Astrocyte (in vitro differentiated cells and primary cell): ENCODE measurements at regions not wholly inside any gene's neighbourhood (a gene's known extent, or its start where the extent isn't known, plus 50 kb on each side); places are given as distances from the start of the nearest gene placed in this dataset.
A peak's percentile ranks its signal among the peaks of the same experiment; 100 is the strongest.

Source experiments
- DNase-seq: peaks from one replicate; pipeline ENCODE4 v3.0.0-alpha.2; 2010; ENCODE audit warnings: low read depth
- FAIRE-seq: peaks from 2 replicates; lab custom pipeline; 2011; peaks lifted over from hg19 to GRCh38; lab: Jason Lieb, UNC
- H2AFZ ChIP-seq: 2 replicates; pipeline ENCODE4 v1.6.0; 2012; ENCODE audit warnings: low read depth, low read length, inconsistent platforms
- H3K27ac ChIP-seq: 2 replicates; pipeline ENCODE4 v1.5.1; 2011; ENCODE audit warnings: low read depth, low read length, inconsistent platforms
- H3K27me3 ChIP-seq: 2 replicates; pipeline ENCODE4 v1.6.0; 2011; ENCODE audit warnings: low read length, inconsistent platforms; ENCODE audit not compliant: insufficient read depth
- H3K36me3 ChIP-seq: 2 replicates; pipeline ENCODE4 v1.5.1; 2011; ENCODE audit warnings: low read length, inconsistent platforms; ENCODE audit not compliant: insufficient read depth
- H3K4me1 ChIP-seq: 2 replicates; pipeline ENCODE4 v1.5.1; 2011; ENCODE audit warnings: low read length, inconsistent platforms; ENCODE audit not compliant: insufficient read depth
- H3K4me2 ChIP-seq: 2 replicates; pipeline ENCODE4 v1.6.0; 2012; ENCODE audit warnings: low read length, inconsistent platforms
- H3K4me3 ChIP-seq: 2 replicates; pipeline ENCODE4 v1.5.1; 2011; ENCODE audit warnings: low read depth, mild to moderate bottlenecking, low read length, inconsistent platforms; ENCODE audit not compliant: insufficient read depth
- H3K79me2 ChIP-seq: 2 replicates; pipeline ENCODE4 v1.6.0; 2012; ENCODE audit warnings: mild to moderate bottlenecking, low read length, inconsistent platforms; ENCODE audit not compliant: insufficient read depth
- H3K9ac ChIP-seq: 2 replicates; pipeline ENCODE4 v1.6.0; 2012; ENCODE audit warnings: mild to moderate bottlenecking, low read length, inconsistent platforms
- H3K9me3 ChIP-seq: 2 replicates; pipeline ENCODE4 v1.5.1; 2012; ENCODE audit warnings: low read depth, mild to moderate bottlenecking, low read length, inconsistent platforms; ENCODE audit not compliant: insufficient read depth
- H4K20me1 ChIP-seq: 2 replicates; pipeline ENCODE4 v1.6.0; 2012; ENCODE audit warnings: low read length, inconsistent platforms; ENCODE audit not compliant: insufficient read depth
- H3K27ac Mint-ChIP-seq: one replicate; pipeline ENCODE4 v1.8.0; 2021; ENCODE audit warnings: mild to moderate bottlenecking, mixed read lengths; ENCODE audit not compliant: unreplicated experiment
- H3K27me3 Mint-ChIP-seq: one replicate; pipeline ENCODE4 v1.8.0; 2021; ENCODE audit warnings: low read depth, mixed read lengths; ENCODE audit not compliant: unreplicated experiment
- H3K36me3 Mint-ChIP-seq: one replicate; pipeline ENCODE4 v1.8.0; 2021; ENCODE audit warnings: low read depth, mixed read lengths; ENCODE audit not compliant: unreplicated experiment
- H3K4me1 Mint-ChIP-seq: one replicate; pipeline ENCODE4 v1.8.0; 2021; ENCODE audit warnings: low read depth, mixed read lengths; ENCODE audit not compliant: unreplicated experiment
- H3K4me3 Mint-ChIP-seq: one replicate; pipeline ENCODE4 v1.8.0; 2021; ENCODE audit warnings: mild to moderate bottlenecking, moderate library complexity, mixed read lengths; ENCODE audit not compliant: unreplicated experiment
- H3K9me3 Mint-ChIP-seq: one replicate; pipeline ENCODE4 v1.8.0; 2021; ENCODE audit warnings: mild to moderate bottlenecking, mixed read lengths; ENCODE audit not compliant: unreplicated experiment
- CTCF ChIP-seq: IDR thresholded peaks from 2 replicates; pipeline ENCODE4 v1.5.1; 2011; ENCODE audit warnings: low read depth, mild to moderate bottlenecking, inconsistent platforms, low read length, moderate library complexity; ENCODE audit not compliant: insufficient read depth
- EZH2 ChIP-seq: IDR thresholded peaks from 2 replicates; pipeline ENCODE4 v1.6.1; 2012; ENCODE audit warnings: mild to moderate bottlenecking, low read length, inconsistent platforms; ENCODE audit not compliant: insufficient read depth

- Mint-ChIP-seq H3K9me3 (no peaks in the 10 kb centered on the region), H3K36me3 (no peaks in the 10 kb centered on the region), H3K27me3 (no peaks in the 10 kb centered on the region), H3K27ac (peak overlapping the region; percentile 15), H3K4me1 (peaks cover 24% of the 10 kb centered on the region), H3K4me3 (no peak overlapping the region)
- Histone ChIP-seq H2AFZ (no peak overlapping the region), H4K20me1 (no peaks in the 10 kb centered on the region), H3K4me1 (peaks cover 6% of the 10 kb centered on the region), H3K27ac (no peak overlapping the region), H3K27me3 (no peaks in the 10 kb centered on the region), H3K36me3 (no peaks in the 10 kb centered on the region), H3K9me3 (no peaks in the 10 kb centered on the region), H3K4me2 (peak overlapping the region; percentile 23), H3K79me2 (no peaks in the 10 kb centered on the region), H3K9ac (no peak overlapping the region), H3K4me3 (no peak overlapping the region)
- DNase-seq (peak; percentile 14), FAIRE-seq (no peak)
- TF ChIP-seq EZH2 (no peak), CTCF (no peak)
Measured at GRCh38 chr4:32985256-32985655, 2265.1 kb downstream of the PCDH7 start.

GRCh38 chr4:32986236-32986635 is 2266.1 kb downstream of the PCDH7 start:
- H4K20me1 ChIP-seq, result no peaks in the 10 kb centered on the region
- H3K27me3 ChIP-seq, result no peaks in the 10 kb centered on the region
- no peak for FAIRE-seq
- no peak overlapping the region for H3K4me2 ChIP-seq
- H3K36me3 ChIP-seq, result no peaks in the 10 kb centered on the region
- no peak for TF ChIP-seq EZH2
- TF ChIP-seq CTCF, result no peak
- H3K4me1 ChIP-seq, result peaks cover 6% of the 10 kb centered on the region
- no peak for DNase-seq
- Mint-ChIP-seq H3K4me1 (peaks cover 24% of the 10 kb centered on the region), H3K27ac (no peak overlapping the region), H3K27me3 (no peaks in the 10 kb centered on the region), H3K9me3 (no peaks in the 10 kb centered on the region), H3K4me3 (no peak overlapping the region), H3K36me3 (no peaks in the 10 kb centered on the region)
- H3K27ac ChIP-seq, result no peak overlapping the region
- no peak overlapping the region for H2AFZ ChIP-seq
- no peak overlapping the region for H3K4me3 ChIP-seq
- H3K9me3 ChIP-seq, result no peaks in the 10 kb centered on the region
- H3K79me2 ChIP-seq, result no peaks in the 10 kb centered on the region
- H3K9ac ChIP-seq, result no peak overlapping the region

GRCh38 chr4:32987111-32987510 is 2266.9 kb downstream of the PCDH7 start:
- Mint-ChIP-seq H3K4me1 (peaks cover 24% of the 10 kb centered on the region), H3K36me3 (no peaks in the 10 kb centered on the region), H3K27me3 (no peaks in the 10 kb centered on the region), H3K9me3 (no peaks in the 10 kb centered on the region), H3K4me3 (no peak overlapping the region), H3K27ac (no peak overlapping the region)
- FAIRE-seq (no peak), DNase-seq (no peak)
- H4K20me1 ChIP-seq, result no peaks in the 10 kb centered on the region
- TF ChIP-seq EZH2, result no peak
- no peak for TF ChIP-seq CTCF
- H3K36me3 ChIP-seq, result no peaks in the 10 kb centered on the region
- H3K4me1 ChIP-seq, result peaks cover 6% of the 10 kb centered on the region
- no peak overlapping the region for H3K4me2 ChIP-seq
- no peak overlapping the region for H3K4me3 ChIP-seq
- no peaks in the 10 kb centered on the region for H3K27me3 ChIP-seq
- H3K9me3 ChIP-seq, result no peaks in the 10 kb centered on the region
- H3K79me2 ChIP-seq, result no peaks in the 10 kb centered on the region
- H2AFZ ChIP-seq, result no peak overlapping the region
- no peak overlapping the region for H3K27ac ChIP-seq
- no peak overlapping the region for H3K9ac ChIP-seq
